DND-41 (cell line): ENCODE measurements at regions not wholly inside any gene's neighbourhood (a gene's known extent, or its start where the extent isn't known, plus 50 kb on each side); places are given as distances from the start of the nearest gene placed in this dataset.

Experiments used
- EZH2 ChIP-seq: IDR thresholded peaks from 3 replicates; pipeline ENCODE4 v1.6.1; 2012; ENCODE audit warnings: borderline replicate concordance, low read depth, mild to moderate bottlenecking, moderate library complexity, low read length, inconsistent platforms; ENCODE audit not compliant: severe bottlenecking
- TF ChIP-seq, protein P1 (sequence below): IDR thresholded peaks from 2 replicates; pipeline ENCODE4 v1.5.1; 2012; ENCODE audit warnings: borderline replicate concordance, low read length, moderate library complexity, mild to moderate bottlenecking; ENCODE audit not compliant: poor library complexity, severe bottlenecking; ENCODE audit errors: extremely low read depth

DNA sequence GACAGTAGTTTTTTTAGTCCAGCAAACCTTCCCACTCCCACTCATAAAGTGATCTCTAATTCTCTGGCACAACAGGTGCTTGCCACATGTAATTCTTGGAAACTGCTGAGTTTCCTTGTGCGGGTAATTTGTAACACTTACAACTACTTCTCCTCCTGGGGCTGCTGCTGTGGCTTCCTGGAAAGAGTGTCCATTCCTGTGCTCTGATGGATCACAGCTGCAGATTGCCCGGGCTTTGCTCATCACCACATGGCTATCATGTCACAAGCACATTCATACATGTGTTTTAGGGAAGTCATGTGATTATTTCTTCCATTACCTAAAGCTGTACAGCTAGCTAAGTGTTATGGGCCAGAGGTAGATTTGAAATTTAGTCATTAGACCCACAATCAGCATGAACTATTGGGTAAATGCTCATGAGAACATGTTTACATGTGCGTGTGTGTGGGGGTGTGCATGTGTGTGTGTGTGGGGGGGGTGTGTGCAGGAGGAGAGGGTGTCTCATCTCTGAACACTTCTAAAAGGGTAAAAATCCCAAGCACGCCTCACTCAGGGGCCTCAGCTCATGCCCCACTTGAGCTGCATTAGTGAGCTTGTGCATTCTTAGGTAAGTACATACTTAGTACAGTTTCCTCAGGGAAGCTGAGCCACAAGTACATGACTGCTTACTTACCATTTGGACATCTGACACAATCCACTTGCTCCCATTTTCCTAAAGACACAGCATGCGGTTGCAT lies 118.1 kb upstream of the CCDC112 start:
- TF ChIP-seq, protein P1, sequence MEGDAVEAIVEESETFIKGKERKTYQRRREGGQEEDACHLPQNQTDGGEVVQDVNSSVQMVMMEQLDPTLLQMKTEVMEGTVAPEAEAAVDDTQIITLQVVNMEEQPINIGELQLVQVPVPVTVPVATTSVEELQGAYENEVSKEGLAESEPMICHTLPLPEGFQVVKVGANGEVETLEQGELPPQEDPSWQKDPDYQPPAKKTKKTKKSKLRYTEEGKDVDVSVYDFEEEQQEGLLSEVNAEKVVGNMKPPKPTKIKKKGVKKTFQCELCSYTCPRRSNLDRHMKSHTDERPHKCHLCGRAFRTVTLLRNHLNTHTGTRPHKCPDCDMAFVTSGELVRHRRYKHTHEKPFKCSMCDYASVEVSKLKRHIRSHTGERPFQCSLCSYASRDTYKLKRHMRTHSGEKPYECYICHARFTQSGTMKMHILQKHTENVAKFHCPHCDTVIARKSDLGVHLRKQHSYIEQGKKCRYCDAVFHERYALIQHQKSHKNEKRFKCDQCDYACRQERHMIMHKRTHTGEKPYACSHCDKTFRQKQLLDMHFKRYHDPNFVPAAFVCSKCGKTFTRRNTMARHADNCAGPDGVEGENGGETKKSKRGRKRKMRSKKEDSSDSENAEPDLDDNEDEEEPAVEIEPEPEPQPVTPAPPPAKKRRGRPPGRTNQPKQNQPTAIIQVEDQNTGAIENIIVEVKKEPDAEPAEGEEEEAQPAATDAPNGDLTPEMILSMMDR: no peak
- TF ChIP-seq EZH2: no peak
